Activated CD4-positive, alpha-beta T cell treated with anti-CD3 and anti-CD28 coated beads for 48 hours (primary cell): ENCODE measurements at regions not wholly inside any gene's neighbourhood (a gene's known extent, or its start where the extent isn't known, plus 50 kb on each side); places are given as distances from the start of the nearest gene placed in this dataset.

Experiments
- DNase-seq: peaks from one replicate; pipeline ENCODE4 v3.0.0-alpha.2; 2020

DNA sequence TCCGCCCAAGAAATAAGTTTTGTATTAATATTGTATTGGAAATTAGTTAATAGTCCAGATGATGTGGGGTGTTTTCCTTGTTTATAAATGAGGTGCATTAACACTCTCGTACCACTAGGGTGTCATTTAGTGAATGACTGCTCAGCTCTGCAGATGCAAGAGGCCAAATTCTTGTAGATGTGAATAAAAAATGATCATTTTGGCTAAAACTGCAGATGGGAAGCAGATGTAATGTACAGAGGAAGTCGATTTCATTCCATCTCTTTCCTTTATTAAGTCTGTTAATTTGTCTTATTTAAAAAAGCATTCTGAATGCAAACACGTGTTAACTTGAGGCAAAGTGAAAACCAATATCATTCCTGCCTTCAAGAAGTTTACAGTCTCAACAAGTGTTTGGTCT lies 108.1 kb downstream of the DHX15 start:
- DNase-seq: no peak

DNA sequence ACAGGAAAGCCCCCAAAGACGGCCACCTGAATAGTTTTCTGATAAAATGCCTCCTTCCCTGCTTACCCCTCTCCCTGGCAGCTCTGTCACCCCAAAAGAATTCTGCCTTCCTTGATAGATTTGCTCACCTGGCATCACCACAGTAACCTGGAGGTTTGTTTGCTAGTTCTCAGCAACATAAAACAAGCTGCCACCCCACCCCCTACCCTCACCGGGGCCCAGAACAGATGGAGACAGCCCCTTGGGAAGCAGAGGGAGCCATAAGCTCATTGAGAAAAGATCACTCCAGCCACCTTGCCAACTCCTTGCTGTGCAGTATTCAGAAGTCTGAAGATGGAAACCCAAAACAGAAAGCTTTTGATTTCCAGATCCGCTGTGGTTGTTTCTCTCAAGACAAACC lies 108.6 kb downstream of the DHX15 start:
- DNase-seq: no peak

DNA sequence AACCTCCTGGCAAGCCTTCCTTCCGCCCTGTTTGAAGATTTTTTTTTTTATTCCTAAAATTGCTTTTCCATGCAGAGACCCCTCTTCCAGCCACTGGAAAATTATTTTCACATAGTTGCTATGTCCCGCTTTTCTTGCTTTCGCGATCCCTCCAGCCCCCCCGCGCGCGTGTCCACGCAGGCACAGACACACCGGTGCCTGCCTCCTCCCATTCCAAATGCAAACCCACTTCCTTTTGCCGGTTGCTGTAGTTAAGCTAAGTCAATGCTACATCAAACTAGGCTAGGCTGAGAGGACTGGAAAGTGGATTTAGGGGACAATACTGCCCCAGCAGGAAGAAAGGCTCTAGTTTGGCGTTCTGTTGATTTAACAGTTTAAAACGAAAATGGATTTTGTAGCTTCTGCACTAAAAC lies 111.0 kb downstream of the DHX15 start:
- no peak for DNase-seq

GRCh38 chr4:24472514-24473308 lies 111.6 kb downstream of the DHX15 start:
- DNase-seq: peak; percentile 67

DNA sequence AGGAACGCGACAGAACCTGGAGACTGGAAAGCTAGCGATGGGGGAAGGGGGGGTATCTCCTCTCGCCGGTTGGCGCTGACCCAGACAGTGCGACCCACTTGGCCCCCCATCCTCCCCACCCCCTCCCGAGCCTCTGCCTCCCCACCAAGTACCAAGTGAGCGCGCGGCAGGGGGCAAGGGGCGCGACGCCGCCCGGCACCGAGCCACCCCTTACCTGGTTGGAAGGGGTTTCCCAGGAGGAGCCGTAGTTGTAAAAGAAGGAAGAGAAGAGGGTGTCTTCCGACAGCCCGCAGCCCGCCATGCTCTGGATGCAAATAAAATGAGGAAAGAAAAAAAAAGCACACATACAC lies 112.2 kb downstream of the DHX15 start:
- DNase-seq: no peak

DNA sequence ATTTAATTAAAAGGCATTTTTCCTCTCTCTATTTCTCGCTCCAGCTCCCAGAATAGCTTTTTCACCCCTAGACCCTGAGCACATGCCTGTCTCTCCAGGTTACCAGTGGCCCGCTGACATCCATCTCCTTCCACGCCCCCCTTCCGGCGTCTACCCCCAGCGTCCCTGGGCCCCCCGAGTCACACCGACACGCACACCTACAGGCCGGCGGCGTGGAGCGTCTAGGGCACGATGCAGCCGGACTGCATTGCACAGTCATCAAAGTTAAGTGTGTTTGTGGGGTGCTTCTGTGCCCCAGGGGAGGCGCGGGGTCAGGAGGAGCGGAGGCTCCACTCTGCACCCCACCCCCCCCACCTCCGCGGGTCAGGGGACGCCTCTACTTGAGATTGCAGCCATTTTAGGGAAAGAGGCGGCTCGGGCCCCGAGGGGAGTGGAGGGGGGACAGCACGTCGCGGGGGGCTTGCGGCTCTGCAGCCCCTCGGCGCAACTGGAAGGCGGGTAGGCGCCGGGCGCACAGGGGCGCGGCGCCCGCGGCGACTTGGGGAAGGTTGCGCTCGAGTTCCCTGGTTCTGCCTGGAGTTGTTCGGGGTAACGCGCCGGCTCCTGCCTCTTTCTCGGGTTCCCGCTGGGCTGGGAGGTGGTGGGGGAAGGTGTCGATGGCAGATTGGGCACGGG lies 112.7 kb downstream of the DHX15 start:
- DNase-seq: peak; percentile 12

DNA sequence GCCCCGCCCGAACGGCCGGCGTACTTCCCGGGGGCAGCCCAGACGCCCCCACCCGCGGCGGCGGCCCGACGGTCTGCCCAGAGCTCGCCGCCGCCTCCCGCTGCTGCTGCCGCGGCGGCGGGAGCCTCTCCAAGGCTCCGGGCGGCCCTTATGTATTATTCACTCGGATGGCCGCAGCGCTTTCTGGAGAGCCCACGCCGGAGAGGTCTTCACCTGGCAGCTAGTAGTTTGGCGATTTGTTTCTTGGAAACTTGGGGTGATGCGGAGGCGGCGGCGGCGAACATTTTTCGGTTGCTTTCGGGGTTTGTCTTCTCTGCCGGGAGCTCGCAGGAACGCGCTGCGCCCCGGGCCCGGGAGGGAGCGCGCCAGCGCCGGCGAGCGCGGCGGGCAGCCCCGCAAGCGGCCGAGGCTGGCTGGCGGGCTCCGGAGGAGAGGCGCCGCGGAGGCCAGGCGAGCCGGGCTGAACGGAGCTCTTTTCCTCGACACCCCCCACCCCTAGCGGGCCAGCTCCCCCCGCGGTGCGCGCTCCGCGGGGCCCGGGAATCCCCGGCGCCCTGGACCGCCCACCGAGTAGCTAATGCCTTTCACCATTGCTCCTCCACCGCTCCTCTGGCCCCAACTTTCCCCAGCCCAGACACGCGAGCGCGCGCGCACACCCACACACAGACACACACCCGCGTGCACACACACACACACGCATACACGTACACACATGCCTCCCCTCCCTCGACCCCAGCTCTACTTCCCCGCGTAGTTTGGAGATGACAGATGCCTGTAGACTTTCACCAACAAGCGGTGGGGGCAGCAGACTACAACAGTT lies 113.5 kb downstream of the DHX15 start:
- peak; percentile 34 for DNase-seq

- DNase-seq: no peak
These were observed 116.3 kb downstream of the DHX15 start for GRCh38 chr4:24468071-24468470.

- no peak for DNase-seq
These were observed 119.8 kb downstream of the DHX15 start for GRCh38 chr4:24464566-24464965.

- no peak for DNase-seq
These were observed 127.9 kb downstream of the DHX15 start for GRCh38 chr4:24456431-24456830.

- DNase-seq: no peak
These were observed 130.4 kb downstream of the DHX15 start for GRCh38 chr4:24453951-24454350.

- DNase-seq: no peak
These were observed 132.5 kb downstream of the DHX15 start for GRCh38 chr4:24451870-24452269.

GRCh38 chr4:24443200-24443599 lies 141.2 kb downstream of the DHX15 start:
- DNase-seq: no peak

DNA sequence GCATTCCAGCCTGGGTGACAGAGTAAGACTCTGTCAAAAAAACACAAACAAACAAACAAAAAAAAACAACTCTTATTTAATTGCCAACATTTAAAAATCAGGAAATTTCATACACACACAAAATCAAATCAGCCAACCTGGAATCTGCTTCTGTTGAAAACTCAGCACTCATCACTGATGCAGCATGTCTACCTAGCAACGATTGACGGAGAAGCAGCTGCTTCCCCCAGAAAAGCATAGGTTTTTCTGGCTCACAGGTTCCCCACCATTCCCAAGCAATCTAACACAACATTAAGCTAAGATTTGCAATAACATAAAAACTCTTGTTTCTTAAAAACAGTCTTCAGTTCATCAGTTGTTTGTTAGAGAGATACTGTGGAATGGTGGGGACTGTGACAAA lies 143.6 kb downstream of the DHX15 start:
- DNase-seq: no peak

DNA sequence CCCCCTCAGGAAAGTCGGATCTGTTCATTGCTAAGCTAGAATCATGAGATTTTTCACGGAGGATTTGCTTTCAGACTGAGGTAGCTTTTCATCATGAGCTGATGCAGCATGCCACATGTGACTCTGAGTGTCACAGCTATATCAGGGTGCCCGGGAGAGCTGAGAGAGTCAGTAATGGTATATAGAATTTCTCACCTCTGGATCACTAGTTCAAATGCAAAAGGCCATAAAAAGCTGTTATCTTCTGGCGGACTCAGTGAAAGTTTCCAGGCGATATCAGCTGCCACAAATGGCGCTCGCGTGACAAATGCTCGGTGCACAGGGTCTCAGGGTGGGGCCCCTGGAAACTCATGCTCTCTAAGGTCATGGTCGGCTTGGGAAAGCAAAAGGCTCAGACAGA lies 150.1 kb downstream of the DHX15 start:
- no peak for DNase-seq

- no peak for DNase-seq
These were observed 150.7 kb downstream of the DHX15 start for GRCh38 chr4:24433515-24434214.

DNA sequence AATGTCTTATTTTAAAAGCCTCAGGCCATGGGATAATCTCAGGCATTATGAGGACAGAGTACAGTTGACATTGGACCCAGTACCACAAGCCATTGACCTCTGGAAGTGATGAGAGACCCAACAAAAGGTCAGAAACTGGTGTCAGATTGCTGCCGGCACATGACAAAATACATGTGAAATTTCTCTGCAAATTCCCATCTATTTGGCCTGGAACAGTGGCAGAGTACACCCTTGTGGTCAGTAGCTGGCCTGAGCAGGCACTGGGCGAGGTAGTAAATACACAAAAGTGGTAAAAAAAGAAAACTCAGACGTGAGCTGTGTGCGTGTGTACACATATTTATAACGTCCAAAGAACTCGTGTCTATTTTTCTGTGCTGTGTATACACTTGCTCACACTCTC lies 155.5 kb downstream of the DHX15 start:
- no peak for DNase-seq

DNA sequence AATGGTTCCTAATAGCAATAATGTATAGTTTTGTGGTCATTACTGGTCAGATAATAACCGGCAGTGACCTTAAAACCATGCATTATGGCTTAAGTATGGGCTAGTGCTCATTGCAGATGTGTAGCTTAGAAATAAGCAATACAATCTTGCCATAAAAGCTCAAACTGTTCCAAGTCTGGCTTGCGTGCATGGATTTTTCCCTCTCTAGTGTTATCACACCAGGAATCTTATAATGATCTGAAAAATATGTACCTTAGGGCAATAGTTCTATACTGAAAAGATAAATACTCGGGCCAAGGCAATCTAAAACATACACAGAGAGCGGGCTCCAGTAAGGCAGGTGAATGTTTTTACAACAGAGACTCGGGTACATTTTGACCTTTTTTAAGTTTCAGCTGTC lies 157.8 kb downstream of the DHX15 start:
- no peak for DNase-seq

- no peak for DNase-seq
These were observed 158.5 kb downstream of the DHX15 start for GRCh38 chr4:24425863-24426262.

GRCh38 chr4:24423670-24424069 lies 160.7 kb downstream of the DHX15 start:
- DNase-seq: no peak

DNA sequence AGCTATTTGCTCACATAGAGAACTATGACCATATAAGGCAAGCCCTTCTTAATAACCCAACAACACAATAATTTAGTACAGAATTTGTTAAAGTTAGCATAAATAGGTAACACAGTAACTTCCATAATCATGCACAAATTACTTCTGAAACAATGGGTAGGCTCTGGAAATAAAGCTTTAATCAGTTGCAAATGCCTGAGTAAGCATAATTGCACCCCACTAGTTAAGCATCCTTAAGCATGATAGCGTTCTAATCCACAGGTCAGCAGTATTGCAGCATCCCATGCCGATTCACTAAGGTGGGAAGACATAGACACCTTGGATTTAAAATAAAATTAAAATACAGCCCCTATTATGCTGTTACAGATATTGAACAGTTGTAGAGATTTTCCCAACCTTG lies 161.7 kb downstream of the DHX15 start:
- no peak for DNase-seq

DNA sequence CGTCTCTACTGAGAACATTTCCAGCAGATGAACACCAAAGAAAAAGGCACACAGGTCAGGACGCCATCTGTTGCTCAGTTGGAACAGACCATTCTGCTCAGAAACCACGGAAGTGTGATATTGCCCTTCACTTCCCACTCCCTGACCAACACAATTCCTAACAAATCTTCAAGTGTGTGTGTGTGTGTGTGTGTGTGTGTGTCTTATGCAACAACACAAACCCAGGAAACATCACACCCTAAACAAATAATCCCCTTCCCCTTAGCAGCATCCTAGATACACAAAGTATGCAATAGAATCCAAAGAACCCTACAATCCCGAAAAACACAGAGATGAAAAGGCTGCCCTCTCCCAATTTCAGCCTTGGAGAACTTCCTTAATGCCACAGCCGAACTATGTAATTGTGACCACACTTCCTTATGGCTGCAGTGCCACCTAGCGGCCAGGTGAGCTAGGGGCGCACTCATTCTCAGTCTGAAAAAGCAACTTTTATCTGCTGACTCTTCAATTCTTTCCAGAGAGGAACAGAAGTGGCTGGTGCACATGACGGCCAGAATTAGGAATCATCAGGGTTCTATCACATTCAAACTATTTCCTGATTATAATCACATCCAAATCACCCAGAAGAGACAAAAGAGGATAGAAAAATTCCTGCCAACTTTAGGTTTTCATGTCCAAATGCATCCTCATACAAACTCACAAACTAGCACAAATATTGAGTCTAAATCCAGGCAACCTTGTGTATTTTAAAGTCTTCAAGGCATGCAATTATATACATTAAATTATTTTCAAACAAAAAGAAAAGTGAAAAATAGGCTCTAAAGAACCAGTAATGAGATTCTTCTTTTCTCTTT lies 164.9 kb downstream of the DHX15 start:
- DNase-seq: peak; percentile 76
